NCI-H345 treated with DMSO at 0.1 percent for 48 hours (cell line): ENCODE measurements at regions not wholly inside any gene's neighbourhood (a gene's known extent, or its start where the extent isn't known, plus 50 kb on each side); places are given as distances from the start of the nearest gene placed in this dataset.
A peak's percentile ranks its signal among the peaks of the same experiment; 100 is the strongest.
"Not testable (repeated sequence)": the region's sequence is repeated elsewhere in the genome, so short reads cannot be mapped to it uniquely, and the experiment has no call there.

Experiments
- DNase-seq: peaks from one replicate; lab custom pipeline; 2025; ENCODE audit not compliant: unreplicated experiment; lab: John Stamatoyannopoulos, UW

- DNase-seq, result no peak
These were observed 89.7 kb upstream of the SLC30A5 start for GRCh38 chr5:69004127-69004526.

GRCh38 chr5:69004676-69005075 lies 89.1 kb upstream of the SLC30A5 start:
- no peak for DNase-seq

GRCh38 chr5:69006030-69006429 lies 87.8 kb upstream of the SLC30A5 start:
- DNase-seq, result no peak

- no peak for DNase-seq
These were observed 86.7 kb upstream of the SLC30A5 start for GRCh38 chr5:69007163-69007562.

GRCh38 chr5:69007726-69008368 lies 86.0 kb upstream of the SLC30A5 start:
- no peak for DNase-seq

- DNase-seq, result no peak
These were observed 83.3 kb upstream of the SLC30A5 start for GRCh38 chr5:69010476-69010875.

- DNase-seq, result no peak
These were observed 81.9 kb upstream of the SLC30A5 start for GRCh38 chr5:69011910-69012309.

GRCh38 chr5:69013481-69013880 lies 80.3 kb upstream of the SLC30A5 start:
- peak; percentile 98 for DNase-seq

GRCh38 chr5:69014007-69014406 lies 79.8 kb upstream of the SLC30A5 start:
- not testable (repeated sequence) for DNase-seq

- no peak for DNase-seq
These were observed 74.0 kb upstream of the SLC30A5 start for GRCh38 chr5:69019668-69020375.

- no peak for DNase-seq
These were observed 69.6 kb upstream of the SLC30A5 start for GRCh38 chr5:69024241-69024651.

GRCh38 chr5:69029292-69029691 lies 64.5 kb upstream of the SLC30A5 start:
- no peak for DNase-seq

GRCh38 chr5:69030358-69031062 lies 63.3 kb upstream of the SLC30A5 start:
- no peak for DNase-seq

GRCh38 chr5:69032009-69032408 lies 61.8 kb upstream of the SLC30A5 start:
- no peak for DNase-seq

GRCh38 chr5:69033690-69034089 lies 60.1 kb upstream of the SLC30A5 start:
- DNase-seq, result no peak

- no peak for DNase-seq
These were observed 58.9 kb upstream of the SLC30A5 start for GRCh38 chr5:69034898-69035297.

- no peak for DNase-seq
These were observed 58.1 kb upstream of the SLC30A5 start for GRCh38 chr5:69035665-69036064.

GRCh38 chr5:69038539-69038938 lies 55.3 kb upstream of the SLC30A5 start:
- DNase-seq, result no peak

GRCh38 chr5:69039829-69040228 lies 54.0 kb upstream of the SLC30A5 start:
- DNase-seq, result no peak

- DNase-seq, result no peak
These were observed 51.3 kb upstream of the SLC30A5 start for GRCh38 chr5:69042500-69042899.

GRCh38 chr5:69042915-69043654 lies 50.7 kb upstream of the SLC30A5 start:
- DNase-seq, result peak; percentile 81

GRCh38 chr5:69043655-69043996 lies 50.2 kb upstream of the SLC30A5 start:
- DNase-seq, result no peak
